ENCODE measurements at regions not wholly inside any gene's neighbourhood (a gene's known extent, or its start where the extent isn't known, plus 50 kb on each side); places are given as distances from the start of the nearest gene placed in this dataset.

- no peak for TF ChIP-seq ZBTB43 (CRISPR knock-in tag; IDR thresholded peaks at IDR 0.05)
- no peak for TF ChIP-seq GATAD2A (IDR thresholded peaks at IDR 0.05)
- no peak for TF ChIP-seq NFE2L1 (tag; IDR thresholded peaks at IDR 0.05; ENCODE audit: borderline replicate concordance, low read depth)
- TF ChIP-seq, protein P1, sequence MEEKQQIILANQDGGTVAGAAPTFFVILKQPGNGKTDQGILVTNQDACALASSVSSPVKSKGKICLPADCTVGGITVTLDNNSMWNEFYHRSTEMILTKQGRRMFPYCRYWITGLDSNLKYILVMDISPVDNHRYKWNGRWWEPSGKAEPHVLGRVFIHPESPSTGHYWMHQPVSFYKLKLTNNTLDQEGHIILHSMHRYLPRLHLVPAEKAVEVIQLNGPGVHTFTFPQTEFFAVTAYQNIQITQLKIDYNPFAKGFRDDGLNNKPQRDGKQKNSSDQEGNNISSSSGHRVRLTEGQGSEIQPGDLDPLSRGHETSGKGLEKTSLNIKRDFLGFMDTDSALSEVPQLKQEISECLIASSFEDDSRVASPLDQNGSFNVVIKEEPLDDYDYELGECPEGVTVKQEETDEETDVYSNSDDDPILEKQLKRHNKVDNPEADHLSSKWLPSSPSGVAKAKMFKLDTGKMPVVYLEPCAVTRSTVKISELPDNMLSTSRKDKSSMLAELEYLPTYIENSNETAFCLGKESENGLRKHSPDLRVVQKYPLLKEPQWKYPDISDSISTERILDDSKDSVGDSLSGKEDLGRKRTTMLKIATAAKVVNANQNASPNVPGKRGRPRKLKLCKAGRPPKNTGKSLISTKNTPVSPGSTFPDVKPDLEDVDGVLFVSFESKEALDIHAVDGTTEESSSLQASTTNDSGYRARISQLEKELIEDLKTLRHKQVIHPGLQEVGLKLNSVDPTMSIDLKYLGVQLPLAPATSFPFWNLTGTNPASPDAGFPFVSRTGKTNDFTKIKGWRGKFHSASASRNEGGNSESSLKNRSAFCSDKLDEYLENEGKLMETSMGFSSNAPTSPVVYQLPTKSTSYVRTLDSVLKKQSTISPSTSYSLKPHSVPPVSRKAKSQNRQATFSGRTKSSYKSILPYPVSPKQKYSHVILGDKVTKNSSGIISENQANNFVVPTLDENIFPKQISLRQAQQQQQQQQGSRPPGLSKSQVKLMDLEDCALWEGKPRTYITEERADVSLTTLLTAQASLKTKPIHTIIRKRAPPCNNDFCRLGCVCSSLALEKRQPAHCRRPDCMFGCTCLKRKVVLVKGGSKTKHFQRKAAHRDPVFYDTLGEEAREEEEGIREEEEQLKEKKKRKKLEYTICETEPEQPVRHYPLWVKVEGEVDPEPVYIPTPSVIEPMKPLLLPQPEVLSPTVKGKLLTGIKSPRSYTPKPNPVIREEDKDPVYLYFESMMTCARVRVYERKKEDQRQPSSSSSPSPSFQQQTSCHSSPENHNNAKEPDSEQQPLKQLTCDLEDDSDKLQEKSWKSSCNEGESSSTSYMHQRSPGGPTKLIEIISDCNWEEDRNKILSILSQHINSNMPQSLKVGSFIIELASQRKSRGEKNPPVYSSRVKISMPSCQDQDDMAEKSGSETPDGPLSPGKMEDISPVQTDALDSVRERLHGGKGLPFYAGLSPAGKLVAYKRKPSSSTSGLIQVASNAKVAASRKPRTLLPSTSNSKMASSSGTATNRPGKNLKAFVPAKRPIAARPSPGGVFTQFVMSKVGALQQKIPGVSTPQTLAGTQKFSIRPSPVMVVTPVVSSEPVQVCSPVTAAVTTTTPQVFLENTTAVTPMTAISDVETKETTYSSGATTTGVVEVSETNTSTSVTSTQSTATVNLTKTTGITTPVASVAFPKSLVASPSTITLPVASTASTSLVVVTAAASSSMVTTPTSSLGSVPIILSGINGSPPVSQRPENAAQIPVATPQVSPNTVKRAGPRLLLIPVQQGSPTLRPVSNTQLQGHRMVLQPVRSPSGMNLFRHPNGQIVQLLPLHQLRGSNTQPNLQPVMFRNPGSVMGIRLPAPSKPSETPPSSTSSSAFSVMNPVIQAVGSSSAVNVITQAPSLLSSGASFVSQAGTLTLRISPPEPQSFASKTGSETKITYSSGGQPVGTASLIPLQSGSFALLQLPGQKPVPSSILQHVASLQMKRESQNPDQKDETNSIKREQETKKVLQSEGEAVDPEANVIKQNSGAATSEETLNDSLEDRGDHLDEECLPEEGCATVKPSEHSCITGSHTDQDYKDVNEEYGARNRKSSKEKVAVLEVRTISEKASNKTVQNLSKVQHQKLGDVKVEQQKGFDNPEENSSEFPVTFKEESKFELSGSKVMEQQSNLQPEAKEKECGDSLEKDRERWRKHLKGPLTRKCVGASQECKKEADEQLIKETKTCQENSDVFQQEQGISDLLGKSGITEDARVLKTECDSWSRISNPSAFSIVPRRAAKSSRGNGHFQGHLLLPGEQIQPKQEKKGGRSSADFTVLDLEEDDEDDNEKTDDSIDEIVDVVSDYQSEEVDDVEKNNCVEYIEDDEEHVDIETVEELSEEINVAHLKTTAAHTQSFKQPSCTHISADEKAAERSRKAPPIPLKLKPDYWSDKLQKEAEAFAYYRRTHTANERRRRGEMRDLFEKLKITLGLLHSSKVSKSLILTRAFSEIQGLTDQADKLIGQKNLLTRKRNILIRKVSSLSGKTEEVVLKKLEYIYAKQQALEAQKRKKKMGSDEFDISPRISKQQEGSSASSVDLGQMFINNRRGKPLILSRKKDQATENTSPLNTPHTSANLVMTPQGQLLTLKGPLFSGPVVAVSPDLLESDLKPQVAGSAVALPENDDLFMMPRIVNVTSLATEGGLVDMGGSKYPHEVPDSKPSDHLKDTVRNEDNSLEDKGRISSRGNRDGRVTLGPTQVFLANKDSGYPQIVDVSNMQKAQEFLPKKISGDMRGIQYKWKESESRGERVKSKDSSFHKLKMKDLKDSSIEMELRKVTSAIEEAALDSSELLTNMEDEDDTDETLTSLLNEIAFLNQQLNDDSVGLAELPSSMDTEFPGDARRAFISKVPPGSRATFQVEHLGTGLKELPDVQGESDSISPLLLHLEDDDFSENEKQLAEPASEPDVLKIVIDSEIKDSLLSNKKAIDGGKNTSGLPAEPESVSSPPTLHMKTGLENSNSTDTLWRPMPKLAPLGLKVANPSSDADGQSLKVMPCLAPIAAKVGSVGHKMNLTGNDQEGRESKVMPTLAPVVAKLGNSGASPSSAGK (IDR thresholded peaks at IDR 0.05), result no peak
- no peak for TF ChIP-seq ZNF134 (CRISPR knock-in tag; conservative IDR thresholded peaks at IDR 0.05)
- TF ChIP-seq, protein P2, sequence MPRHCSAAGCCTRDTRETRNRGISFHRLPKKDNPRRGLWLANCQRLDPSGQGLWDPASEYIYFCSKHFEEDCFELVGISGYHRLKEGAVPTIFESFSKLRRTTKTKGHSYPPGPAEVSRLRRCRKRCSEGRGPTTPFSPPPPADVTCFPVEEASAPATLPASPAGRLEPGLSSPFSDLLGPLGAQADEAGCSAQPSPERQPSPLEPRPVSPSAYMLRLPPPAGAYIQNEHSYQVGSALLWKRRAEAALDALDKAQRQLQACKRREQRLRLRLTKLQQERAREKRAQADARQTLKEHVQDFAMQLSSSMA (CRISPR knock-in tag; IDR thresholded peaks at IDR 0.05), result no peak
- no peak for TF ChIP-seq ZNF398 (CRISPR knock-in tag; IDR thresholded peaks at IDR 0.05)
- TF ChIP-seq ZNF197 (CRISPR knock-in tag; IDR thresholded peaks at IDR 0.05; ENCODE audit: low read depth), result no peak
- no peak for TF ChIP-seq ZNF695 (CRISPR knock-in tag; IDR thresholded peaks at IDR 0.05)
- TF ChIP-seq ZNF175 (CRISPR knock-in tag; IDR thresholded peaks at IDR 0.05; ENCODE audit: low read depth), result no peak
- TF ChIP-seq PHF20 (IDR thresholded peaks at IDR 0.05; ENCODE audit: partially characterized antibody), result no peak
- TF ChIP-seq ZNF212 (CRISPR knock-in tag; IDR thresholded peaks at IDR 0.05), result no peak
- no peak for TF ChIP-seq HNRNPLL (IDR thresholded peaks at IDR 0.05; ENCODE audit: low read depth, low read length, poor library complexity, severe bottlenecking)
Measured at GRCh38 chr2:113822087-113822815, 65.8 kb upstream of the SLC35F5 start (continued).
